ENCODE measurements at regions not wholly inside any gene's neighbourhood (a gene's known extent, or its start where the extent isn't known, plus 50 kb on each side); places are given as distances from the start of the nearest gene placed in this dataset.
"Not testable (repeated sequence)": the region's sequence is repeated elsewhere in the genome, so short reads cannot be mapped to it uniquely, and the experiment has no call there.

DNA sequence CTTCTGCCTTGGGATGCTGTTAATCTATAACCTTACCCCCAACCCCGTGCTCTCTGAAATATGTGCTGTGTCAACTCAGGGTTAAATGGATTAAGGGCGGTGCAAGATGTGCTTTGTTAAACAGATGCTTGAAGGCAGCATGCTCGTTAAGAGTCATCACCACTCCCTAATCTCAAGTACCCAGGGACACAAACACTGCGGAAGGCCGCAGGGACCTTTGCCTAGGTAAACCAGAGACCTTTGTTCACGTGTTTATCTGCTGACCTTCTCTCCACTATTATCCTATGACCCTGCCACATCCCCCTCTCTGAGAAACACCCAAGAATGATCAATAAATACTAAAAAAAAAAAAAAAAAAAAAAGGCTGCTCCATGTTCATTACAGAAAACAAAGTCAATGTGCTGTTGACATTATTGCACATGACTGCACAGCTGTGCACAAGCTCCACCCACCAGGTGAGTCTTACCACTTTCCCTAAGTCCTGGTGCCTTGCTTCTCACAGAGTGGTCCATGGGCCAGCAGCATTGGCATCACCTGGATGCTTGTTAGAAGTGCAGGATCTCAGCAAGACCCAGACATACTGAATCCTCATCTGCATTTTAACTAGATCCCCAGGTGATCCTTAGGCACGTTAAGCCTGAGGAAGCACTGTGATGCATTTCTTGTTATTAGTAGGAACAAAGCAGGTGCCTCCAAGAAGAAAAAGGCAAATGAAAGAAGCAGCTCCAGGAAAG is 127.0 kb downstream of the TMX1 start:
- TF ChIP-seq ELF4 (IDR thresholded peaks at IDR 0.05); TARDBP (IDR thresholded peaks at IDR 0.05); FOXM1 (IDR thresholded peaks at IDR 0.05; ENCODE audit: borderline replicate concordance); BHLHE40 (IDR thresholded peaks at IDR 0.05; ENCODE audit: borderline replicate concordance); PKNOX1 (IDR thresholded peaks at IDR 0.05); NFRKB (IDR thresholded peaks at IDR 0.05); FOXK2 (IDR thresholded peaks at IDR 0.05); FOXA1 (IDR thresholded peaks at IDR 0.05); ARNT (IDR thresholded peaks at IDR 0.05); L3MBTL2 (conservative IDR thresholded peaks at IDR 0.05); SP1 (IDR thresholded peaks at IDR 0.05); SUZ12 (IDR thresholded peaks at IDR 0.05); ZNF384 (IDR thresholded peaks at IDR 0.05): not testable (repeated sequence)

All from HEK293T (cell line).